HG03060 (cell line): ENCODE measurements at regions not wholly inside any gene's neighbourhood (a gene's known extent, or its start where the extent isn't known, plus 50 kb on each side); places are given as distances from the start of the nearest gene placed in this dataset.
"Not testable (repeated sequence)": the region's sequence is repeated elsewhere in the genome, so short reads cannot be mapped to it uniquely, and the experiment has no call there.

ENCODE experiments used
- ATAC-seq: cut with Tn5 transposase; IDR thresholded peaks from one replicate; pipeline ENCODE4 v1.9.1; 2021; ENCODE audit warnings: low read depth, moderate number of reproducible peaks; ENCODE audit not compliant: unreplicated experiment

DNA sequence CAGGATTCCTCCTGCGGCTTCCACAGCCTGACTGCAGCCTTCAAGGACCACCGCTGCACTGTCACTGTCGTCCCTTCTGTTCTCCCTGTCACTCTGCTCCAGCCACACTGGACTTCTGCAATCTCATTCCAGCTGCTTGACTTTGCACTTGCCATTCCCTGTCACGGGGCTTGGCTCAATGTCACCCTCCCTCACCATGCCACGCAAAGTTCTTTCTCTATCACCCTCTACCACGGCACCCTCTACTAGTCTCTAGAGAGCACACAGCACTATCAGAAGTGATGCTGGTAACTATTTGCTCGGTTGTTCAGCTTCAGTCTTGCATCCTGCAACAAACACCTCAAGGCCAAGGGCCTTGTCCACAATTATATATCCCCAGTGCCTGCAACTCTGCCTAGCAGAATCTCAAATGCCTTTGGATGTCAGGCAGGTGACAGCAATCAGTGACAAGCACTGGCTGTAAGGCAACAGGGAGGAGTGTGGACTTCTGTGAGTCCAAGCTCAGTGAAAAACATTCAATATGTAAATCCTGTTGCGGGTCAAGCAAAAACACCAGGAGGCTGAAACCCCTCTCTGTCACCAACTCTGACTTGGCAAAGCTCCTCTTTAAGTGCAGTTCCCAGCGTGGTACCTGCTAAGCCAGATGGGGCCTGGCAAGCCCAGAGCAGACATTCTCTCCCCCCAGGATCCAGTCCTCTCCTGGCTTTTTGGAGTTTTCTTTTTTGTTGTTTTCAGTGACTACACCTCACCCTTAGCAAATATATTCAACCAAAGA, 259.9 kb downstream of the FGFR2 start:
- no peak for ATAC-seq

DNA sequence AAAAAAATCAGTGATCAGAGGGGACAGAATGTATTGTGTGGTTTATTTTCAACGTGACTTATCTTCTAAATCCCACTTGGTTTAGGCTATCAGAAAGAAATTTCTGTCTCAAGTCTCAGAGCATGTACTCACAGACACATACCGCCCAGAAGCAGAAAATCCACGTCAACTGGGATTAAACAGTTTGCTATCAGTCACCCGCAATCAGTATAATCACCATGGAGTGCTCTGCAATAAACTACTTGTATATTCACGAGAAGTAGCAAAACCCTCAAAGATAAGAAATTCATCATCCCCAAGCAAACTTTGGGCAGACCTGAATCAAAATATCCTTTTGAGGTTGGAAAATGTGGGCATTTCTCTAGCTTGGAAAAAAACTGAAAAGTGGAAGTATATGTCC, 259.1 kb downstream of the FGFR2 start:
- ATAC-seq = no peak

DNA sequence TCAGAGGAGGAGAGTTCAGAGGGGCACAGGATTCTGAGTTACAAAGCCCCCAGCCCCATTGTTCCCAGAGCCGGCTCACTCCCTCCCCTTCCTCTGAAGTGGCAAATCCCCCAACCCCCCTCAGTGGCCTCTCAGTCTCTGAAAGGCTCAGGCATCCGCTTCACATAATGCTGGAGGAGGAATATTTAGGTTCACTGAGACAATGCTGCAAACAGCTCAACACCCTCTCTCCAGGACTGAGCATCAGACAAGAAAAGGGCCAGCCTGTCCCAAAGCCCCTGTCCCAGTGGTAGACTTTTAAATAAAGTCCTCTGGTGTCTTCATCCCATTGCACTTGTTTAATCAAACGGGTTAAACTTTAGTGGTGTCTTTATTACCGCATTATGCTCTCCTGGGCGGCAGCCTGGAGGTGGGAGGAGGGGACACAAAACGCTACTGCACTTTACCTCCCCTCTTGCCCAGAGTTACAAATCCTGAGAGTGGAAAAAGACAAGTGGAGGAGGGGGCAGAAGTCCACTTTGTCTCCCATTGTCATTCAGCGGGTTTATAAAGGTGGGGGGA, 257.9 kb downstream of the FGFR2 start:
- no peak for ATAC-seq

DNA sequence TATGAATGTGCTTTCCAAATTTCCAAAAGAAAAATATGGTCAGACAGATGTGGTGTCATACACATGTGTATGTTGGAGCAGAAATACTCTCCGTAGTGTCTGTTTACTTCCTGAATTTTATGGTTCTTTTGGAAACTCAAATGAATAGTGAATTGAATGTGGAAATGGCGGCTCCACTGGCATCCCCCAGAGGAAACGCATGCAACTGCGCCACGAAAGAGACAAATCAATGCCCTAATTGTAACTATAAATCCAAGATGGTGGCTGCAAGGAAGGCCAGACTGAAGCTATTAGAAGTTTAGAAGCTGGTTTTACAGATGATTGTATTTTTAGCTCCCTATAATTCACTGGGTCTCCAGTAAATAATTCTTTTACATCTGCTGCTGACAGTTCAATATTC, 246.7 kb downstream of the FGFR2 start:
- ATAC-seq = no peak

DNA sequence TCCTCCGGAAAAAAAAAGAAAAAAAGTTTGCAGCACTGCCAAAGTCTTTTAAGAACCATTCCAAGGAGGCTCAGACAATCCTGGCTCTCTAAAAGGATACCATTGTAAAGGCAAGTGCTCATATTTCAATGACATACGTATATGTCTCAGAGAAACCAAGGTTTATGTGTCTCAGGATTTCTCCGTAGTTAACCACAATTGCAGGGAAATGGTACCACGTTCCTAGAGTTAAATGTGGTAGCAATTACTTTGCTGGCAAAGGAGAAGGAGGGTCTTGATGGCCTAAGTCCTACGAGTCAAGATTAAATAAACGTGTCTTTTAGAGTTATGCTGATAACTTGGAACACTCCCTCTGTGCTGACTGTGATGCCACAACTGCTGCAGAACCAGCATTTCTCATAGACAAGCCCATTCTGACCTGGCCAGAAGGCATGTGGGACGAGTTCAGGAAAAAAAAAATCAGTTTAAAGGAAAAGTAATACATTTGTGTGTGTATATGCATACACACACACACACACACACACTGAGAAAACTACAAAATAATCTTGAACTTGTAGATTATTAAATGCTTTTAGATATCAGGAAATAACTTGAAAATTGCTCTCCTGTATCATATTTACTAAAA, 245.9 kb downstream of the FGFR2 start:
- ATAC-seq = no peak

DNA sequence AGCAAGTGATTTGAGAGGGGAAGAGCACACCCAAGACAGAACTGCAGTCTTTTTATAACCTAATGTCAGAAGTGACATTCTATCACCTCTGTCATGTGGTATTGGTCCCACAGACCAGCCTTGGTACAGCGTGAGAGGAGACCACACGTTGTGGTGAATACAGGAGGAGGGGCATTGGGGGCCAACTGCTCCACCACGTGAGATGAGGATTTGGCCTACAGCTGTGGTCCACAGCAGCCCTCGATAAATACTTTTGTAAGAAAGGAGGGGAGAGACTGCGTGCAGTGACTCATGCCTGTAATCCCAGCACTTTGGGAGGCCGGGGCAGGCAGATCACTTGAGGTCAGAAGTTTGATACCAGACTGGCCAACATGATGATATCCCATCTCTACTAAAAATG, 243.1 kb downstream of the FGFR2 start:
- no peak for ATAC-seq

DNA sequence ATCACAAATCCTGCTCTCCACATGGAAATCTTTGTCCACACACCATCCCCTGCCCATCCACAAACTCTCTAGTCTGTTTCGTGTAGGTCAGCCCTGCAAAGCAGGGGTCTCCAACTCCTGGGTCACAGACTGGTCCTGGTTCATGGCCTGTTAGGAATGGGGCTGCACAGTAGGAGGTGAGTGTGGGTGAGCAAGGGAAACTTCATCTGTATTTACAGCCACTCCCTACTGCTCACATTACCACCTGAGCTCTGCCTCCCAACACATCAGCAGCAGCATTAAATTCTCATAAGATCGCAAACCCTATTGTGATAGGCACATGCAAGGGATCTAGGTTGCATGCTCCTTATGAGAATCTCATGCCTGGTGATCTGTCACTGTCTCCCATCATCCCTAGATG, 242.1 kb downstream of the FGFR2 start:
- no peak for ATAC-seq

DNA sequence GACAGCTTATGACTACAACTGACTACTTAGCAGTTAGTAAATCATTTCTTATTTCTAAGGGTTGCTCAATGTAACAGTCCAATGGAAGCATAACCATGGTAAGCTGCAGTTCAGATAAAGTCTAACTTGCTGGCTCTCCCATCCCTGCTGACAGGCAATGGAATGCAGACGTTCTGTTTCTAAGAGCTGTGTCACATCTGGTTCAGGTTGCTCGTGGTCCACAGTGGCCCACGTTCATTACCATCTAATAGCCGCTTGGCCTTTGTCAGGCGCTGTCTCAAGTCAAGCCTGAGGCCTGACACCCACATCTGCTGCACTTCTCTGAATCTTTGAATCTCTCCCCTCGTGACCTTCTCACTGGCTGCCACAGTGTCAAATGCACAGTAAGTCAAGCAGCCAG, 240.8 kb downstream of the FGFR2 start:
- no peak for ATAC-seq

DNA sequence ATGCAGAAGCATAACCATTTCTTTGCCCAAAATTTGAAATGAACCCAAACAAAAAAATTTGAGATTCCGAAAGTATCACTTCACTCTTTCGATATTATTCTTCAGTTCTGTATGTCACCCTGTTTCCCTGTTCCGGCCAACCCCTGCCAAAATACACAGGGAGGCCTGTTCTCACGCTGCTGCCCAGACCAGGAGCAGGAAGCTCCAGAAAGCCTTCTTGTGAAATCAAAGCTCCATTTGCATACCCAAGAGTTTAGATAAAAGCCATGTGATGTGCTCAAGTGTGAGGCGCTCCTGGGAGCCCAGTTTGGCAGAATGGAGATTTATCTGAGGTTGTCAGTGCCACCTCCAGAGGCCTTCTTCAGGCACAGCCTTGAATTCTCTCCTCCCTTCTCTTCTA, 236.2 kb downstream of the FGFR2 start:
- ATAC-seq = no peak

DNA sequence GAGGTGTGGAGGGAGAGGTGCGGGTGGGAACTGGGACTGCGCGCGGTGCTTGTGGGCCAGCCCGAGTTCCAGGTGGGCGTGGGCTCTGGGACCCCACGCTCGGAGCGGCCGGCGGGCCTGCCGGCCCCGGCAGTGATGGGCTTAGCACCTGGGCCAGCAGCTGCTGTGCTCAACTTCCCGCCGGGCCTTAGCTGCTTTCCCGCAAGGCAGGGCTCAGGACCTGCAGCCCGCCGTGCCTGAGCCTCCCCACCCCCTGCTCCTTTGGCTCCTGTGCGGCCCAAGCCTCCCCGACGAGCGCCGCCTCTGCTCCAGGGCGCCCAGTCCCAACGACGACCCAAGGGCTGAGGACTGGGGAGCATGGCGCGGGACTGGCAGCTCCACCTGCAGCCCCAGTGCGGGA, 232.7 kb downstream of the FGFR2 start:
- ATAC-seq = no peak

DNA sequence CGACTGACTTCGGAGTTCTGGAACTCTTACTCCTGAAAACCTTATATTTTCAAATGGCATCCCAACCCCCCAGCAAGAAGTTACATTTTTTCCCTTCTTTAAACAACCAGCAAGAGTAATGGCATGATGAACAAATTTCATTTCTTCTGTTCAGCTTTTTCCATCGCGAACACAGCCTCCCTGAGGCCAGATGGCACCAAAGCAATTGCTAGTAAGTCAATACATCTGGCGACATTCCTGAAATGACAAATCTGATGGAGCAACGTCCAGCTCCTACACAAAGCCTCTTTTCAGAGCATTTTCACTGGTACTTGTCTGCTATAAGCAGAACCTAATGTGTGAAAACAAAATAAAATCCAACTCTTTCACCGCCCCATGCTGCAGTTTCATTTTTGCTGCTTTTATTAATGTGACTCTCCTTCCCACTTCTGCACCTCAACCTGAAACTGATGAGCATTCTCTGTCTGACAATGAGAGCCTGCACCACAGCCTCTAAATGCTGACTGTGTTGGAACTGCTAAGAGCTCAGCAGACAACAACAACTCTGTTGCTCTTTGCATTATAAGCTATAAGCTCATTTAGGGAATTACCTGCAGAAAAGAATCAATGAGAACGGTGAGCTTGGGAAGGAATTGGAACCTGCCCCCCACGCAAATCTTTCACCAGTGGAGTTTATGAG, 229.8 kb downstream of the FGFR2 start:
- no peak for ATAC-seq

DNA sequence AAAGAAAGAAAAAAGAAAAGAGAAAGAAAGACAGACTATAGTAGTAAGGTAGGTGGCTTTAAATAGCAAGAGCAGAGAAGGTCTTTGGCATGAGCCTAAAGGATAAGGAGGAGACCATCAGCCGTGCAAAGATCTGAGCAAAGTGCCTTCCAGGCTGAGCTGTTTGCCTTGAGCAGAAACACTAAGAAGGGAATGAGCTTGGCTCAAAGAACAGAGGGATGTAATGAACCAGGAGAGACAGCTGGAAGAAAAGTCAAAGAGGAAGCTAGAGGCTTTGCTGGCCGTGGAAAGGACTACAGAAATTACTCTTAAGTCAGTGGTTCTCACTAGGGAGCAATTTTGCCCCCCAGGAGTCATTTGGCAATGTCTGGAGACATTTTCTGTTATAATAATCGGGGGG, 228.6 kb downstream of the FGFR2 start:
- ATAC-seq = no peak

DNA sequence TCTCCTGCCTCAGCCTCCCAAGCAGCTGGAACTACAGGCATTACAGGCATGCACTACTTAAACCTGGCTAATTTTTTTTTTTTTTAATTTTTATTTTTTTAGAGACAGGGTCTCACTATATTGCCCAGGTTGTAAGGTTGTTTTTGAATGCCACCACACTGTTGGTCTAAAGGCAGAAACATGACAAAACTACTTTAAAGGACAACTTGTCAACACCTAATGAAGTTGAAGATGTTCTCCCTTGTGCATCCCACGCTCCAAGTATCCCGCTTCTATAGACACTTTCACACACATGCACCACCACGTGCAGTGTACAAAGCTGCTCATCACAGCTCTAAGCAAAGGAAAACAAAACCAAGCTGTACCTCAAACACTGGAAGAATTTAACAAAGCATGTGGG, 226.4 kb downstream of the FGFR2 start:
- no peak for ATAC-seq

DNA sequence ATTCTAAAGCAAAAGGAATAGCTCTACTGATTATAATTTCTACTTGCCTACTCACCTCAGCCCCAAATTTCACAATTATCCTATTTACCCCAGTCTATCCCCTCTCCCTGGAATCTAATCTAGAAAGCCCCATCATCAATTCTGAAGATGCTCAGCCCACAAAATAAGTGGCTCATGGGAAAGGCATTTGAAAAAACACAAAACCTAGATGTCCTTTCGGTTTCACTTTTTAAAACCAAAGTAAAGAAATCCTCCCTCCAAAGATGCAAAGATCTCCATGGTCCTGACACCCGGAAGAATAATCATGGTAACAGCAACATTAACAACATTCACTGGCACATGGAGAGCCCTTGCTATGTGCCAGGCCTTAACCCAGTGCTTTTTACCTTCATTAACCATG, 224.8 kb downstream of the FGFR2 start:
- no peak for ATAC-seq

DNA sequence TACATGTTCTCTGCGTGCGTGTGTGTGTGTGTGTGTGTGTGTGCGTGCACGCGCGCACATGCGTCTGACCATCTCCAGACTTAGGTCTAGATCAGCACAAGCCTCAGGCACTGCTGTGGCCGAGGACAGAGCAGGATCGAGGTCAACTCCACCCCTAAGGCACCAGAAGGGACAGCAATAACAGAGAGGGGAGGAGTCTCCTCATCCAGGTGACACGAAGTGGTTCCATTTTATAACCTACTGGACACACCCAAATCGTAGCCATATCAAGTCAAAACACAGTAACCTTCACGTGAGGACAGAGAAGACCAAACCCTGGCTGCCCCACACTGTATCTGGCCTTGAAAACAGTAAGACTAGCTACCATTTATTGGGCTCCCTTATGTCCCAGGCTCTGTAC, 224.1 kb downstream of the FGFR2 start:
- ATAC-seq = no peak

DNA sequence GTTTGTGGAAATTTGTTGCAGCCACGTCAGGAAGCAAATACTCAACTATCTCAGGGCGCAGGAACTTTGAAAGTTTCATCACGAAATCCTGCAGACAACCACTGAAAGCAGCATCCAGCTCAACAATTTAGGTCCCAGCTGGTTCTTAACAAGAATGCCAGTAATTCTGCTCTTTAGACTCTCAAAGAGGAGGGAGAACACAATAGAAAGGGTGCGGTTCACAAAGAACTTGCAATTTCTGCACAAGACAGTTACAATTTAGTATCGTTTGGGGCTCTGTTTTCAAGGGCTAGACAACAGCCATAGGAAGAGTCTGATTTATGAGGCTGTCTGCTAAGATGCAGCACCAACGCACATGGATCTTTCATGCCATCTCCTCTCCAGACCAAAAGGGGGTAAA, 223.1 kb downstream of the FGFR2 start:
- ATAC-seq = no peak

DNA sequence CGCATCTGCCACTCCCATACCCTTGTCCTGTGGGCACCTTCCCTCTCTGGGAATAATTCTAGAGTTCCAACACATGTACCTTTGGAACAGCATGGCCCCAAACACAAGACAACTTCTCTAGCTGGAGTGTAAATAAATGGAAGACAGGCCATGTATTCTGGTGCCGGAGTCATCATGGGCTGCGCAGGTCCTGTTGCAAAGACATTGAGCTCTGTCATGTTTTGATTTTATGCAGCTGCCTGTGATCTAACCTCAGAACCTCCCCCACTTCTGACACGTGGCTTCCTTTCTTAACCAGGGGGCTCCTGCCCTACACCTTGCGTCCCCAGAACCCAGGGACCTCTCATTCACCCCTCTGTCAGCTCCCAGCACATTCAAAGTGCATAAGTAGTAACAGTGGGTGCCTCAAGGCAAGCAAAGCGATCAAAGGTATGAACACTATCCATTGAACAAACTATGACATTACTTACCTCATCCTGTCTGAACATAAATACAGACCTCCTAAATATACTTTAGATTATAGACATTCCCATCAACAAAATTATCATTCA, 219.9 kb downstream of the FGFR2 start:
- ATAC-seq = no peak

DNA sequence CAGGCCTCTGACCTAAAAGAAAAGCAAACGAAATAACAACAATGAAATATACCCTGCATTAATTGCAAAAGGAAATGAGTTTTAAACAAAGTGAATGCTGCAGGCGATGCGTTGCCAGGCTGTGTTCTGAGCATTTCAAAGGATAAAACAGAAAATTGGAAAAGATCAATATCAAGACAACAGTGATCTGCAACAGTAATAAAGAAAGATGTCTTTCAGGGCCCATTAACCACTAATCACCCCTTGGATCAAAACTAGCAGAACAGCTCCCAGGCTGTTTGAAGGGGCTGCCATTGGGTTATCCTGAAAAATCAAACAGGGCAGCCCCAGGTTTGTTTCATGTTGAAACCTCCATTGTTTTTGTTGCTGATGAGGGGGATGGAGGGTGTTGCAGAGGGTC, 219.2 kb downstream of the FGFR2 start:
- no peak for ATAC-seq

DNA sequence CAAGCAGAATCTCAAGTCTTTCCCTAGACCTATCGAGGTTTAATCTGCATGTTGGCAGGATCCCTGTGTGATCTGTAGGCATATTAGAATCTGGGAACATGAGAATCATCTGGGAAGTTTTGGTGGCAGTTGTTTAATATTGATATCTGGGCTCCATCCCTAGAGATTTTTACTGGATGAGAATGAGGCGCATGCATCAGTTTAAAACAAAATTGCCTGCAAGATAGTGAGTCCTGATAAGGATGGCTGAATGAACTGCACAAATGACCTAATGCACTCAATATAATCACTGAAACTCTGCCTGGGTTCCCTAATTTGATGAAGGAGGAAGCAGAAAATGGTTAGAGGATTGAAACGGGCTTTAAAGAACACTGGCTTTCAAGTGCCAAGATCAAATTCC, 218.0 kb downstream of the FGFR2 start:
- ATAC-seq = no peak

DNA sequence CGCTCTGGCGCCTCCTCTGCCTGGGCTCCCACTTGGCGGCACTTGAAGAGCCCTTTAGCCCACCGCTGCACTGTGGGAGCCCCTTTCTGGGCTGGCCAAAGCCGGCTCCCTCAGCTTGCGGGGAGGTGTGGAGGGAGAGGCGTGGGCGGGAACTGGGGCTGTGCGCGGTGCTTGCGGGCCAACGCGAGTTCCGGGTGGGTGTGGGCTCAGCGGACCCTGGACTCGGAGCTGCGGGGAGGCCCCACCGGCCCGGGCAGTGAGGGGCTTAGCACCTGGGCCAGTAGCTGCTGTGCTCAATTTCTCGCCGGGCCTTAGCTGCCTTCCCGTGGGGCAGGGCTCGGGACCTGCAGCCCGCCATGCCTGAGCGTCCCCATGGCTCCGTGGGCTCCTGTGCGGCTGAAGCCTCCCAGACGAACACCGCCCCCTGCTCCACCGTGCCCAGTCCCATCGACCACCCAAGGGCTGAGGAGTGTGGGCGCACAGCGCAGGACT, 216.2 kb downstream of the FGFR2 start:
- ATAC-seq = not testable (repeated sequence)

DNA sequence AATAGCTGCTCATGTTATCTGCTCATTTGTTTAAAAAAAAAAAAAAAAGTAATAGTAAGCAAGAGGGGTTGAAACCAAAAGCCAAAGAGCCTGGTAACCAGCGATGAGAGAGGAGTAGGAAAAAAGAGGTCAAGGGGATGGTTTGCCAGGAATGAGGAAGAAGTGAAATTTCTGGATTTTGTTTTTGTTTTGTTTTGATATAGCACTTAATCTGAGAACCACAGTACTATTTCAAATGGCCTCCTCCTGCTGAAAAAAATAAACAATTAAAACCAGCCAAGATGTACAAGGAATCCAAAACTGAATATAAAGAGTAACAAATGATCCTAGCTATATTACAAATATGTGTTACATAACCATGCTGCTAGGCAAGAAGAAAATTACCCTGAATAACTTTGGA, 213.1 kb downstream of the FGFR2 start:
- ATAC-seq = no peak
